Liver (tissue), 3 donors: ENCODE measurements at regions not wholly inside any gene's neighbourhood (a gene's known extent, or its start where the extent isn't known, plus 50 kb on each side); places are given as distances from the start of the nearest gene placed in this dataset.

Source experiments
- EGR1 ChIP-seq, 2 donors: IDR thresholded peaks; 2 replicates each; pipeline ENCODE4 v1.6.1; 2016 to 2018; ENCODE audit warnings: antibody characterized with exemption in 2 of 2, low read depth in 2 of 2
- GABPA ChIP-seq, 2 donors: IDR thresholded peaks in 1 of 2; conservative IDR thresholded peaks in 1 of 2; 2 replicates each; pipeline ENCODE4 v1.6.1; 2016; ENCODE audit warnings: antibody characterized with exemption in 2 of 2, mild to moderate bottlenecking in 1 of 2, moderate library complexity in 1 of 2
- TF ChIP-seq, protein P1 (sequence below): fragments of 150-350 bp; IDR thresholded peaks from 2 replicates; pipeline ENCODE4 v1.5.1; 2017; ENCODE audit warnings: improper control_type of control experiment, low read depth, low read length; ENCODE audit not compliant: missing input control
- TF ChIP-seq, protein P2 (sequence below): IDR thresholded peaks from 2 replicates; pipeline ENCODE4 v1.6.1; 2016; ENCODE audit warnings: antibody characterized with exemption
- donor health status: healthy.
- donor health status: healthy.

DNA sequence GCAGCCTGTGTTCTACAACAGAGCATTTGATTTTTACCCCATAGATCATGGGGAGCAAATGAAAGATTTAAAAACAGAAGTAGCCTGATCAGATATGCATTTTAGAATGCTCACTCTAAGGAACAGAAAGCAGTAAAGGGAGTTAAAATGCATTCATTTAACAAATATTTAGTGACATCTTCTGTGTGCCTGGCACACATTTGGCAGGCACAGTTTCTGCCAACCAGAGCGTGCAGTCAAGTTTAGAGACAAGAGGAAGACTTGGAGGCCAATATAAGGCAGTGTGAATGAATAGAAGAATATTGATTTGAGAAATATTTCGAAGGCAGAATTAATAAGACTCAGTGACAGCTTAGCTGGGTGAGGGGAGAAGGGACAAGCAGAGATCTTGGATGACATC is 210.1 kb downstream of the KDR start:
- TF ChIP-seq, protein P1, sequence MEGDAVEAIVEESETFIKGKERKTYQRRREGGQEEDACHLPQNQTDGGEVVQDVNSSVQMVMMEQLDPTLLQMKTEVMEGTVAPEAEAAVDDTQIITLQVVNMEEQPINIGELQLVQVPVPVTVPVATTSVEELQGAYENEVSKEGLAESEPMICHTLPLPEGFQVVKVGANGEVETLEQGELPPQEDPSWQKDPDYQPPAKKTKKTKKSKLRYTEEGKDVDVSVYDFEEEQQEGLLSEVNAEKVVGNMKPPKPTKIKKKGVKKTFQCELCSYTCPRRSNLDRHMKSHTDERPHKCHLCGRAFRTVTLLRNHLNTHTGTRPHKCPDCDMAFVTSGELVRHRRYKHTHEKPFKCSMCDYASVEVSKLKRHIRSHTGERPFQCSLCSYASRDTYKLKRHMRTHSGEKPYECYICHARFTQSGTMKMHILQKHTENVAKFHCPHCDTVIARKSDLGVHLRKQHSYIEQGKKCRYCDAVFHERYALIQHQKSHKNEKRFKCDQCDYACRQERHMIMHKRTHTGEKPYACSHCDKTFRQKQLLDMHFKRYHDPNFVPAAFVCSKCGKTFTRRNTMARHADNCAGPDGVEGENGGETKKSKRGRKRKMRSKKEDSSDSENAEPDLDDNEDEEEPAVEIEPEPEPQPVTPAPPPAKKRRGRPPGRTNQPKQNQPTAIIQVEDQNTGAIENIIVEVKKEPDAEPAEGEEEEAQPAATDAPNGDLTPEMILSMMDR = no peak
- TF ChIP-seq GABPA (IDR thresholded peaks at IDR 0.05 in 1 of 2, conservative IDR thresholded peaks at IDR 0.05 in 1 of 2) = no peak
- TF ChIP-seq, protein P2, sequence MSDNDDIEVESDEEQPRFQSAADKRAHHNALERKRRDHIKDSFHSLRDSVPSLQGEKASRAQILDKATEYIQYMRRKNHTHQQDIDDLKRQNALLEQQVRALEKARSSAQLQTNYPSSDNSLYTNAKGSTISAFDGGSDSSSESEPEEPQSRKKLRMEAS = no peak
- TF ChIP-seq EGR1 (IDR thresholded peaks at IDR 0.05; ENCODE audit: low read depth in 2 of 2) = no peak
